Stimulated activated CD4-positive, alpha-beta T cell treated with anti-CD3 and anti-CD28 coated beads, Interleukin-1b, Interleukin-23, amount 100 ng/mL, for 24 hours (primary cell): ENCODE measurements at regions not wholly inside any gene's neighbourhood (a gene's known extent, or its start where the extent isn't known, plus 50 kb on each side); places are given as distances from the start of the nearest gene placed in this dataset.

ENCODE experiments used
- DNase-seq, 4 experiments: peaks; one replicate each; pipeline ENCODE4 v3.0.0-alpha.2; 2020; ENCODE audit warnings: low read depth in 4 of 4, low spot score in 1 of 4

- no peak for DNase-seq
These were observed 212.4 kb downstream of the TRAM1L1 start for GRCh38 chr4:116872941-116873340.

- DNase-seq, result no peak
These were observed 213.1 kb downstream of the TRAM1L1 start for GRCh38 chr4:116872308-116872707.

GRCh38 chr4:116870686-116871085, 214.7 kb downstream of the TRAM1L1 start:
- DNase-seq, result no peak

- no peak for DNase-seq
These were observed 219.3 kb downstream of the TRAM1L1 start for GRCh38 chr4:116866106-116866505.

- DNase-seq, result no peak
These were observed 222.8 kb downstream of the TRAM1L1 start for GRCh38 chr4:116862592-116862991.

- no peak for DNase-seq
These were observed 224.5 kb downstream of the TRAM1L1 start for GRCh38 chr4:116860891-116861290.

- DNase-seq, result no peak
These were observed 235.8 kb downstream of the TRAM1L1 start for GRCh38 chr4:116849620-116850019.

- DNase-seq, result no peak
These were observed 237.8 kb downstream of the TRAM1L1 start for GRCh38 chr4:116847616-116848015.

- no peak for DNase-seq
These were observed 245.6 kb downstream of the TRAM1L1 start for GRCh38 chr4:116839826-116840225.

- DNase-seq, result no peak
These were observed 246.8 kb downstream of the TRAM1L1 start for GRCh38 chr4:116838609-116839008.

GRCh38 chr4:116829187-116829586, 256.2 kb downstream of the TRAM1L1 start:
- DNase-seq, result no peak

- DNase-seq, result no peak
These were observed 261.2 kb downstream of the TRAM1L1 start for GRCh38 chr4:116824172-116824571.

GRCh38 chr4:116811730-116812129, 273.6 kb downstream of the TRAM1L1 start:
- DNase-seq, result no peak

GRCh38 chr4:116796022-116796421, 289.4 kb downstream of the TRAM1L1 start:
- DNase-seq, result no peak

GRCh38 chr4:116788723-116789122, 296.7 kb downstream of the TRAM1L1 start:
- no peak for DNase-seq

GRCh38 chr4:116755051-116755450, 330.3 kb downstream of the TRAM1L1 start:
- no peak for DNase-seq

GRCh38 chr4:116752027-116752426, 333.3 kb downstream of the TRAM1L1 start:
- no peak for DNase-seq

GRCh38 chr4:116736756-116737155, 348.6 kb downstream of the TRAM1L1 start:
- no peak for DNase-seq

GRCh38 chr4:116734178-116734577, 351.2 kb downstream of the TRAM1L1 start:
- no peak for DNase-seq

- no peak for DNase-seq
These were observed 352.0 kb downstream of the TRAM1L1 start for GRCh38 chr4:116733370-116733769.

- no peak for DNase-seq
These were observed 358.9 kb downstream of the TRAM1L1 start for GRCh38 chr4:116726523-116726922.

GRCh38 chr4:116724249-116724648, 361.1 kb downstream of the TRAM1L1 start:
- no peak for DNase-seq

GRCh38 chr4:116705466-116705865, 379.9 kb downstream of the TRAM1L1 start:
- DNase-seq, result no peak

GRCh38 chr4:116702949-116703348, 382.4 kb downstream of the TRAM1L1 start:
- DNase-seq, result no peak
